GM23338 (cell line): ENCODE measurements at regions not wholly inside any gene's neighbourhood (a gene's known extent, or its start where the extent isn't known, plus 50 kb on each side); places are given as distances from the start of the nearest gene placed in this dataset.

ENCODE experiments used
- ATAC-seq: fragments of 200-7000 bp; cut with Tn5 transposase; 3 replicates; pipeline ENCODE4 v1.9.1; 2020
- DNase-seq: peaks from one replicate; pipeline ENCODE4 v3.0.0-alpha.2; 2015; ENCODE audit warnings: low spot score
- H2AFZ ChIP-seq: fragments of 200-600 bp; sonication (generic); 2 replicates; pipeline ENCODE4 v1.8.0; 2016; ENCODE audit warnings: antibody characterized with exemption, mild to moderate bottlenecking, moderate library complexity
- H3F3A ChIP-seq: fragments of 200-600 bp; sonication (generic); replicated peaks from 2 replicates; pipeline ENCODE4 v1.8.0; 2017; ENCODE audit warnings: antibody characterized with exemption, mixed run types, low read depth
- H3K27ac ChIP-seq: fragments of 200-600 bp; sonication (generic); 2 replicates; pipeline ENCODE4 v1.6.1; 2016; ENCODE audit warnings: low read depth
- H3K27me3 ChIP-seq: fragments of 200-600 bp; sonication (generic); 2 replicates; pipeline ENCODE4 v1.8.0; 2016; ENCODE audit warnings: mild to moderate bottlenecking, mixed run types, moderate library complexity; ENCODE audit not compliant: insufficient read depth
- H3K36me3 ChIP-seq: fragments of 200-600 bp; sonication (generic); 2 replicates; pipeline ENCODE4 v1.8.0; 2016; ENCODE audit warnings: mild to moderate bottlenecking; ENCODE audit not compliant: insufficient read depth
- H3K4me1 ChIP-seq: fragments of 200-600 bp; sonication (generic); 2 replicates; pipeline ENCODE4 v1.8.0; 2016; ENCODE audit warnings: mild to moderate bottlenecking, moderate library complexity; ENCODE audit not compliant: insufficient read depth
- H3K4me2 ChIP-seq: fragments of 200-600 bp; sonication (generic); 2 replicates; pipeline ENCODE4 v1.7.1; 2017; ENCODE audit warnings: mixed run types
- H3K4me3 ChIP-seq: fragments of 200-600 bp; sonication (generic); 2 replicates; pipeline ENCODE4 v1.6.1; 2016; ENCODE audit warnings: mixed run types
- H3K79me2 ChIP-seq: fragments of 200-600 bp; sonication (generic); replicated peaks from 2 replicates; pipeline ENCODE4 v1.8.0; 2017; ENCODE audit warnings: mild to moderate bottlenecking; ENCODE audit not compliant: insufficient read depth
- H3K9me2 ChIP-seq: fragments of 200-600 bp; sonication (generic); 2 replicates; pipeline ENCODE4 v1.8.0; 2017; ENCODE audit not compliant: insufficient read depth
- H4K20me1 ChIP-seq: fragments of 200-600 bp; sonication (generic); replicated peaks from 2 replicates; pipeline ENCODE4 v1.8.0; 2017; ENCODE audit warnings: mild to moderate bottlenecking; ENCODE audit not compliant: insufficient read depth
- H3K27ac Mint-ChIP-seq: 2 replicates; pipeline ENCODE4 v1.8.0; 2020; ENCODE audit warnings: inconsistent platforms, mild to moderate bottlenecking, moderate library complexity, mixed read lengths
- H3K27me3 Mint-ChIP-seq: 3 replicates; pipeline ENCODE4 v1.8.0; 2022; ENCODE audit warnings: low read depth, mild to moderate bottlenecking, moderate library complexity, mixed read lengths, inconsistent platforms; ENCODE audit not compliant: insufficient read depth, poor library complexity
- H3K36me3 Mint-ChIP-seq: 3 replicates; pipeline ENCODE4 v1.8.0; 2021; ENCODE audit warnings: low read depth, mild to moderate bottlenecking, inconsistent platforms, moderate library complexity, mixed read lengths
- H3K4me1 Mint-ChIP-seq: 3 replicates; pipeline ENCODE4 v1.8.0; 2020; ENCODE audit warnings: mild to moderate bottlenecking, inconsistent platforms, mixed read lengths
- H3K4me3 Mint-ChIP-seq: 3 replicates; pipeline ENCODE4 v1.8.0; 2021; ENCODE audit warnings: moderate library complexity, mild to moderate bottlenecking, inconsistent platforms, mixed read lengths
- H3K9me3 Mint-ChIP-seq: 3 replicates; pipeline ENCODE4 v1.8.0; 2020; ENCODE audit warnings: moderate library complexity, mild to moderate bottlenecking, inconsistent platforms, mixed read lengths
- CREB1 ChIP-seq: fragments of 250-450 bp; sonication (Bioruptor Pico); IDR thresholded peaks from 2 replicates; pipeline ENCODE4 v1.5.0; 2020; ENCODE audit warnings: low read depth, mild to moderate bottlenecking, moderate library complexity
- CTCF ChIP-seq, 2 experiments: fragments of 200-600 bp in 1 of 2; sonication (generic) in 1 of 2; conservative IDR thresholded peaks; 2 replicates each; pipeline versions ENCODE4 v1.5.1 to v1.6.1; 2016 to 2017; ENCODE audit warnings: antibody characterized with exemption in 2 of 2, low read depth in 2 of 2, mild to moderate bottlenecking in 2 of 2, moderate library complexity in 1 of 2
- ETS1 ChIP-seq: IDR thresholded peaks from 2 replicates; pipeline ENCODE4 v1.6.1; 2016; ENCODE audit warnings: antibody characterized with exemption
- EZH2 ChIP-seq: fragments of 200-600 bp; sonication (generic); IDR thresholded peaks from one replicate; pipeline ENCODE4 v1.8.0; 2017; ENCODE audit warnings: antibody characterized with exemption, mild to moderate bottlenecking, low read depth; ENCODE audit not compliant: unreplicated experiment
- JUNB ChIP-seq: IDR thresholded peaks from one replicate; pipeline ENCODE4 v1.6.1; 2016; ENCODE audit warnings: antibody characterized with exemption; ENCODE audit not compliant: unreplicated experiment
- NANOG ChIP-seq: IDR thresholded peaks from 2 replicates; pipeline ENCODE4 v1.6.1; 2016; ENCODE audit warnings: antibody characterized with exemption, borderline replicate concordance
- POLR2AphosphoS5 ChIP-seq: IDR thresholded peaks from 2 replicates; pipeline ENCODE4 v1.6.1; 2016; ENCODE audit warnings: antibody characterized with exemption, low read depth
- REST ChIP-seq: IDR thresholded peaks from one replicate; pipeline ENCODE4 v1.6.1; 2018; ENCODE audit warnings: antibody characterized with exemption; ENCODE audit not compliant: unreplicated experiment
- STAT1 ChIP-seq: IDR thresholded peaks from one replicate; pipeline ENCODE4 v1.6.1; 2016; ENCODE audit warnings: antibody characterized with exemption; ENCODE audit not compliant: unreplicated experiment
- ZNF114 ChIP-seq: fragments of 250-450 bp; sonication (Bioruptor Pico); IDR thresholded peaks from 2 replicates; pipeline ENCODE4 v1.5.0; 2020; ENCODE audit warnings: mild to moderate bottlenecking, moderate library complexity

- no peaks in the 10 kb centered on the region for H3F3A ChIP-seq
- no peaks in the 10 kb centered on the region for H3K36me3 ChIP-seq
- no peaks in the 10 kb centered on the region for H3K79me2 ChIP-seq
- H3K4me3 ChIP-seq, result no peak overlapping the region
- no peaks in the 10 kb centered on the region for H3K27me3 ChIP-seq
- ATAC-seq (no peak), DNase-seq (no peak)
- Mint-ChIP-seq H3K9me3 (no peaks in the 10 kb centered on the region), H3K27ac (no peak overlapping the region), H3K27me3 (no peaks in the 10 kb centered on the region), H3K36me3 (no peaks in the 10 kb centered on the region), H3K4me3 (no peak overlapping the region), H3K4me1 (no peaks in the 10 kb centered on the region)
- no peak overlapping the region for H2AFZ ChIP-seq
- no peak overlapping the region for H3K27ac ChIP-seq
- H3K9me2 ChIP-seq, result no peaks in the 10 kb centered on the region
- H4K20me1 ChIP-seq, result no peaks in the 10 kb centered on the region
- no peak for TF ChIP-seq ZNF114 (CRISPR knock-in tag)
- TF ChIP-seq JUNB, result no peak
- no peak for TF ChIP-seq POLR2AphosphoS5
- no peak for TF ChIP-seq CTCF (conservative IDR thresholded peaks at IDR 0.05; ENCODE audit: low read depth in 2 of 2)
- no peak for TF ChIP-seq REST
- TF ChIP-seq STAT1, result no peak
- no peak for TF ChIP-seq NANOG
- TF ChIP-seq CREB1 (CRISPR knock-in tag), result no peak
- no peak for TF ChIP-seq ETS1
- H3K4me1 ChIP-seq, result no peaks in the 10 kb centered on the region
- no peak overlapping the region for H3K4me2 ChIP-seq
Measured at GRCh38 chr5:22998774-22999173, 145.6 kb upstream of the CDH12 start.

GRCh38 chr5:22998362-22998761 is 145.2 kb upstream of the CDH12 start:
- H3K27ac Mint-ChIP-seq, result no peak overlapping the region
- H3K79me2 ChIP-seq, result no peaks in the 10 kb centered on the region
- TF ChIP-seq EZH2 (no peak), ZNF114 (CRISPR knock-in tag) (no peak), REST (no peak)

More at GRCh38 chr5:22998362-22998761, 145.2 kb upstream of the CDH12 start:
- Mint-ChIP-seq H3K36me3 (no peaks in the 10 kb centered on the region), H3K27me3 (no peaks in the 10 kb centered on the region), H3K4me1 (no peaks in the 10 kb centered on the region), H3K9me3 (no peaks in the 10 kb centered on the region), H3K4me3 (no peak overlapping the region)
- Histone ChIP-seq H4K20me1 (no peaks in the 10 kb centered on the region), H3F3A (no peaks in the 10 kb centered on the region), H3K27me3 (no peaks in the 10 kb centered on the region), H2AFZ (no peak overlapping the region), H3K36me3 (no peaks in the 10 kb centered on the region), H3K4me1 (no peaks in the 10 kb centered on the region), H3K4me2 (no peak overlapping the region), H3K9me2 (no peaks in the 10 kb centered on the region), H3K27ac (no peak overlapping the region), H3K4me3 (no peak overlapping the region)
- no peak for DNase-seq
- ATAC-seq, result no peak
